HEK293 (cell line): ENCODE measurements at regions not wholly inside any gene's neighbourhood (a gene's known extent, or its start where the extent isn't known, plus 50 kb on each side); places are given as distances from the start of the nearest gene placed in this dataset.

Source experiments
- CTCF ChIA-PET: fragments of 350-600 bp; formaldehyde crosslinking; extraction: SDS; loops from one replicate; lab custom pipeline; 2021; ENCODE audit warnings: antibody characterized with exemption; lab: Yijun Ruan, JAX
- POLR2A ChIA-PET: fragments of 300-600 bp; formaldehyde crosslinking; extraction: SDS; loops from one replicate; lab custom pipeline; 2020; ENCODE audit warnings: antibody characterized with exemption, inconsistent platforms; lab: Yijun Ruan, JAX
- H3K27ac ChIP-seq: fragments of 200-500 bp; sonication (Bioruptor generic); 2 replicates; pipeline ENCODE4 v1.5.1; 2014; ENCODE audit warnings: low read depth, low read length, control low read depth, inconsistent platforms; ENCODE audit errors: extremely low read depth
- H3K36me3 ChIP-seq, 2 experiments: fragments of 200-500 bp in 1 of 2; sonication (Bioruptor generic) in 1 of 2; 1 replicate in 1 of 2; 2 replicates in 1 of 2; pipeline ENCODE4 v1.5.1; 2014 to 2017; ENCODE audit warnings: inconsistent platforms in 2 of 2, low read length in 2 of 2; ENCODE audit not compliant: control insufficient read depth in 2 of 2, insufficient read depth in 1 of 2
- H3K4me1 ChIP-seq: fragments of 200-500 bp; sonication (Bioruptor generic); 2 replicates; pipeline ENCODE4 v1.5.1; 2014; ENCODE audit warnings: mild to moderate bottlenecking, low read length, inconsistent platforms; ENCODE audit not compliant: control insufficient read depth, insufficient read depth
- H3K4me3 ChIP-seq: 2 replicates; pipeline ENCODE4 v1.5.1; 2011; ENCODE audit warnings: low read depth, mild to moderate bottlenecking, control low read depth, low read length, moderate library complexity
- H3K9me3 ChIP-seq: fragments of 200-500 bp; sonication (Bioruptor generic); 2 replicates; pipeline ENCODE4 v1.5.1; 2014; ENCODE audit warnings: low read depth, low read length, inconsistent platforms; ENCODE audit not compliant: control insufficient read depth, insufficient read depth
- HOXA7 ChIP-seq: sonication (generic); formaldehyde crosslinking; IDR thresholded peaks from 2 replicates; pipeline ENCODE4 v1.8.1; 2022; ENCODE audit warnings: missing genetic modification reagents, borderline replicate concordance
- KLF10 ChIP-seq: fragments of 450-650 bp; IDR thresholded peaks from 2 replicates; pipeline ENCODE4 v1.5.1; 2018; ENCODE audit warnings: missing biosample characterization, mild to moderate bottlenecking, missing genetic modification characterization
- PBX3 ChIP-seq: sonication (generic); formaldehyde crosslinking; IDR thresholded peaks from 2 replicates; pipeline ENCODE4 v1.8.1; 2022; ENCODE audit warnings: mild to moderate bottlenecking, moderate library complexity, missing genetic modification reagents
- PRDM10 ChIP-seq: fragments of 450-650 bp; formaldehyde crosslinking; IDR thresholded peaks from 2 replicates; pipeline ENCODE4 v1.5.1; 2016; ENCODE audit warnings: missing biosample characterization, missing genetic modification characterization
- PRDM2 ChIP-seq: fragments of 450-650 bp; formaldehyde crosslinking; IDR thresholded peaks from 2 replicates; pipeline ENCODE4 v1.5.1; 2016; ENCODE audit warnings: missing biosample characterization, missing genetic modification characterization, borderline replicate concordance
- REPIN1 ChIP-seq: fragments of 450-650 bp; formaldehyde crosslinking; IDR thresholded peaks from 2 replicates; pipeline ENCODE4 v1.5.1; 2017; ENCODE audit warnings: missing biosample characterization, missing genetic modification characterization, low read depth
- SALL2 ChIP-seq: fragments of 450-650 bp; formaldehyde crosslinking; IDR thresholded peaks from 2 replicates; pipeline ENCODE4 v1.5.0; 2017; ENCODE audit warnings: missing biosample characterization, mild to moderate bottlenecking, missing genetic modification characterization, borderline replicate concordance
- ZFP41 ChIP-seq: fragments of 450-650 bp; formaldehyde crosslinking; IDR thresholded peaks from 2 replicates; pipeline ENCODE4 v1.5.1; 2016; ENCODE audit warnings: missing biosample characterization, missing genetic modification characterization, borderline replicate concordance
- ZFP69B ChIP-seq: fragments of 450-650 bp; formaldehyde crosslinking; IDR thresholded peaks from 2 replicates; pipeline ENCODE4 v1.5.1; 2016; ENCODE audit warnings: missing biosample characterization, missing genetic modification characterization
- ZNF140 ChIP-seq: fragments of 450-650 bp; formaldehyde crosslinking; IDR thresholded peaks from 2 replicates; pipeline ENCODE4 v1.5.1; 2016; ENCODE audit warnings: missing biosample characterization, missing genetic modification characterization
- ZNF155 ChIP-seq: fragments of 450-650 bp; formaldehyde crosslinking; IDR thresholded peaks from 2 replicates; pipeline ENCODE4 v1.5.1; 2016; ENCODE audit warnings: missing biosample characterization, missing genetic modification characterization
- ZNF175 ChIP-seq: fragments of 450-650 bp; formaldehyde crosslinking; IDR thresholded peaks from 2 replicates; pipeline ENCODE4 v1.5.1; 2016; ENCODE audit warnings: missing biosample characterization, missing genetic modification characterization
- ZNF184 ChIP-seq: fragments of 450-650 bp; IDR thresholded peaks from 2 replicates; pipeline ENCODE4 v1.5.1; 2018; ENCODE audit warnings: missing biosample characterization, mild to moderate bottlenecking, missing genetic modification characterization
- ZNF2 ChIP-seq: fragments of 450-650 bp; formaldehyde crosslinking; IDR thresholded peaks from 2 replicates; pipeline ENCODE4 v1.5.1; 2016; ENCODE audit warnings: missing biosample characterization, missing genetic modification characterization
- ZNF211 ChIP-seq: fragments of 450-650 bp; formaldehyde crosslinking; IDR thresholded peaks from 2 replicates; pipeline ENCODE4 v1.5.1; 2016; ENCODE audit warnings: low read depth, missing biosample characterization, missing genetic modification characterization
- ZNF335 ChIP-seq: fragments of 450-650 bp; formaldehyde crosslinking; conservative IDR thresholded peaks from 2 replicates; pipeline ENCODE4 v1.5.1; 2016; ENCODE audit warnings: missing biosample characterization, missing genetic modification characterization
- ZNF341 ChIP-seq: fragments of 450-650 bp; formaldehyde crosslinking; IDR thresholded peaks from 2 replicates; pipeline ENCODE4; 2016; ENCODE audit warnings: low read depth, missing biosample characterization, missing genetic modification characterization
- ZNF394 ChIP-seq: fragments of 450-650 bp; formaldehyde crosslinking; IDR thresholded peaks from 2 replicates; pipeline ENCODE4 v1.5.1; 2016; ENCODE audit warnings: missing biosample characterization, missing genetic modification characterization, mild to moderate bottlenecking, moderate library complexity, borderline replicate concordance
- ZNF621 ChIP-seq: fragments of 450-650 bp; formaldehyde crosslinking; IDR thresholded peaks from 2 replicates; pipeline ENCODE4 v1.5.1; 2017; ENCODE audit warnings: missing biosample characterization, missing genetic modification characterization
- ZNF639 ChIP-seq: fragments of 450-650 bp; formaldehyde crosslinking; IDR thresholded peaks from 2 replicates; pipeline ENCODE4 v1.5.1; 2016; ENCODE audit warnings: missing biosample characterization, missing genetic modification characterization
- ZNF654 ChIP-seq: fragments of 450-650 bp; formaldehyde crosslinking; IDR thresholded peaks from 2 replicates; pipeline ENCODE4 v1.5.1; 2016; ENCODE audit warnings: low read depth, missing biosample characterization, missing genetic modification characterization
- ZNF664 ChIP-seq: fragments of 450-650 bp; formaldehyde crosslinking; IDR thresholded peaks from 2 replicates; pipeline ENCODE4 v1.5.1; 2016; ENCODE audit warnings: missing biosample characterization, missing genetic modification characterization
- ZNF792 ChIP-seq: fragments of 450-650 bp; formaldehyde crosslinking; IDR thresholded peaks from 2 replicates; pipeline ENCODE4 v1.5.1; 2016; ENCODE audit warnings: missing biosample characterization, missing genetic modification characterization

GRCh38 chr5:160938532-160938931 lies 86.5 kb upstream of the ATP10B start (continued):
- TF ChIP-seq PRDM10 (tag by site-specific recombination), result 0 out of 2 replicates have a peak, but pooled peaks have one; percentile 30
- peak; percentile 15; the same call in 1 of the 2 replicates for TF ChIP-seq ZNF394 (tag by site-specific recombination)
- TF ChIP-seq ZFP69B (tag by site-specific recombination), result 0 out of 2 replicates have a peak, but pooled peaks have one; percentile 21
- 0 out of 2 replicates have a peak, but pooled peaks have one; percentile 11 for TF ChIP-seq ZNF184 (tag by site-specific recombination)
- TF ChIP-seq ZNF335 (tag by site-specific recombination), result peak; percentile 59

GRCh38 chr5:160937570-160937969 lies 85.6 kb upstream of the ATP10B start:
- H3K36me3 ChIP-seq, result no peaks in the 10 kb centered on the region
- POLR2A ChIA-PET, result no interaction called here
- no peak for TF ChIP-seq KLF10
- TF ChIP-seq ZNF654 (tag by site-specific recombination), result no peak
- no peak for TF ChIP-seq ZNF2 (tag by site-specific recombination)
- no peak for TF ChIP-seq ZFP69B (tag by site-specific recombination)
- no peak for TF ChIP-seq ZNF664
- no peak for TF ChIP-seq ZNF621 (tag by site-specific recombination)
- TF ChIP-seq ZNF211 (tag by site-specific recombination), result no peak
- no peak for TF ChIP-seq ZNF140 (tag by site-specific recombination)
- TF ChIP-seq ZNF155 (tag by site-specific recombination), result no peak
- TF ChIP-seq SALL2 (tag by site-specific recombination), result no peak
- TF ChIP-seq REPIN1 (tag by site-specific recombination), result no peak
- no peak for TF ChIP-seq ZNF792 (tag by site-specific recombination)
- no peak for TF ChIP-seq ZFP41 (tag by site-specific recombination)
- no peak for TF ChIP-seq ZNF175
- H3K4me1 ChIP-seq, result no peaks in the 10 kb centered on the region
- H3K4me3 ChIP-seq, result no peak overlapping the region
- H3K27ac ChIP-seq, result no peak overlapping the region
- CTCF ChIA-PET, result no interaction called here
- no peaks in the 10 kb centered on the region for H3K9me3 ChIP-seq

GRCh38 chr5:160935776-160936175 lies 83.8 kb upstream of the ATP10B start:
- no peak overlapping the region for H3K4me3 ChIP-seq
- ChIA-PET POLR2A (no interaction called here), CTCF (no interaction called here)
- no peaks in the 10 kb centered on the region for H3K9me3 ChIP-seq
- H3K4me1 ChIP-seq, result no peaks in the 10 kb centered on the region
- H3K27ac ChIP-seq, result no peak overlapping the region
- no peaks in the 10 kb centered on the region for H3K36me3 ChIP-seq
- no peak for TF ChIP-seq PRDM2 (tag by site-specific recombination)
- TF ChIP-seq PBX3 (CRISPR knock-in tag), result no peak
- TF ChIP-seq ZNF639 (tag by site-specific recombination), result no peak
- no peak for TF ChIP-seq HOXA7 (CRISPR knock-in tag)
- TF ChIP-seq ZNF341 (tag by site-specific recombination), result no peak
